ENCODE measurements at regions not wholly inside any gene's neighbourhood (a gene's known extent, or its start where the extent isn't known, plus 50 kb on each side); places are given as distances from the start of the nearest gene placed in this dataset.

DNA sequence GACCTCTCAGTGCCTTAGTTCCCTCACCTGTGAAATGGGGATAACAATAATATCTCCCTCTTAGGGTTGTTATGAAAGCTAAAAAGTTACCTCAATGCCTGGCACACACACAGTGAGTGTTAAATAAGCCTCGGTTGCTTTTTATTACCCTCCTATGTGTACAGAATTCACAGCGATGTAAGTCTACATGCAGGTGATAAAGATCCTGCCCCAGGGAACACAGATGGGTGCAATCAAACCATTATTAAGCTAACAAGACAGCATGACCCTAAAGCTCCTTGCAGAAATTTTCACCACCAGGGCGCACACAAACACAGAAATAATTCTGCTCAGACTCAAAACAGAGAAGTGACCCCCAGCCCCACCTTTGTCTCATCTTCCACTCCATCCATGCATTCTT, 261.9 kb downstream of the SNX10 start:
- TF ChIP-seq, protein P1, sequence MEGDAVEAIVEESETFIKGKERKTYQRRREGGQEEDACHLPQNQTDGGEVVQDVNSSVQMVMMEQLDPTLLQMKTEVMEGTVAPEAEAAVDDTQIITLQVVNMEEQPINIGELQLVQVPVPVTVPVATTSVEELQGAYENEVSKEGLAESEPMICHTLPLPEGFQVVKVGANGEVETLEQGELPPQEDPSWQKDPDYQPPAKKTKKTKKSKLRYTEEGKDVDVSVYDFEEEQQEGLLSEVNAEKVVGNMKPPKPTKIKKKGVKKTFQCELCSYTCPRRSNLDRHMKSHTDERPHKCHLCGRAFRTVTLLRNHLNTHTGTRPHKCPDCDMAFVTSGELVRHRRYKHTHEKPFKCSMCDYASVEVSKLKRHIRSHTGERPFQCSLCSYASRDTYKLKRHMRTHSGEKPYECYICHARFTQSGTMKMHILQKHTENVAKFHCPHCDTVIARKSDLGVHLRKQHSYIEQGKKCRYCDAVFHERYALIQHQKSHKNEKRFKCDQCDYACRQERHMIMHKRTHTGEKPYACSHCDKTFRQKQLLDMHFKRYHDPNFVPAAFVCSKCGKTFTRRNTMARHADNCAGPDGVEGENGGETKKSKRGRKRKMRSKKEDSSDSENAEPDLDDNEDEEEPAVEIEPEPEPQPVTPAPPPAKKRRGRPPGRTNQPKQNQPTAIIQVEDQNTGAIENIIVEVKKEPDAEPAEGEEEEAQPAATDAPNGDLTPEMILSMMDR (conservative IDR thresholded peaks at IDR 0.05 in 1 of 2, IDR thresholded peaks at IDR 0.05 in 1 of 2; ENCODE audit: extremely low read depth in 1 of 2, insufficient read depth in 1 of 2, low read depth in 1 of 2, low read length in 2 of 2), result no peak
- TF ChIP-seq EZH2 (IDR thresholded peaks at IDR 0.05; ENCODE audit: borderline replicate concordance, low read length), result no peak
